ENCODE measurements at regions not wholly inside any gene's neighbourhood (a gene's known extent, or its start where the extent isn't known, plus 50 kb on each side); places are given as distances from the start of the nearest gene placed in this dataset.

- H3K4me3 ChIP-seq, result no peak overlapping the region
- ATAC-seq (no peak), DNase-seq (no peak)
- H3K27me3 ChIP-seq, result no peaks in the 10 kb centered on the region
- intact Hi-C loops (cut with DNase I), result no loop called here
- H3K27ac ChIP-seq, result no peak overlapping the region
- no peaks in the 10 kb centered on the region for H3K9me3 ChIP-seq
- H3K36me3 ChIP-seq, result no peaks in the 10 kb centered on the region
- no peaks in the 10 kb centered on the region for H3K4me1 ChIP-seq
- no peak for TF ChIP-seq CTCF (IDR thresholded peaks at IDR 0.05)
These were observed 465.0 kb downstream of the TSHZ3 start for GRCh38 chr19:30884146-30884812.

- no peak for ATAC-seq
- intact Hi-C loops (cut with DNase I), result no loop called here
- Histone ChIP-seq H3K4me3 (no peak overlapping the region), H3K27me3 (no peaks in the 10 kb centered on the region), H3K4me1 (no peaks in the 10 kb centered on the region), H3K27ac (no peak overlapping the region), H3K9me3 (no peaks in the 10 kb centered on the region), H3K36me3 (no peaks in the 10 kb centered on the region)
- DNase-seq, result no peak
- TF ChIP-seq CTCF (IDR thresholded peaks at IDR 0.05), result no peak
These were observed 466.2 kb downstream of the TSHZ3 start for GRCh38 chr19:30883071-30883470.

GRCh38 chr19:30882411-30883005 is 466.7 kb downstream of the TSHZ3 start:
- Histone ChIP-seq H3K4me1 (no peaks in the 10 kb centered on the region), H3K27me3 (no peaks in the 10 kb centered on the region), H3K27ac (no peak overlapping the region), H3K36me3 (no peaks in the 10 kb centered on the region), H3K9me3 (no peaks in the 10 kb centered on the region), H3K4me3 (no peak overlapping the region)
- TF ChIP-seq CTCF (IDR thresholded peaks at IDR 0.05), result no peak
- intact Hi-C loops (cut with DNase I), result no loop called here
- DNase-seq, result no peak
- peak; percentile 43 for ATAC-seq

GRCh38 chr19:30881930-30882329 is 467.3 kb downstream of the TSHZ3 start:
- intact Hi-C loops (cut with DNase I), result no loop called here

GRCh38 chr19:30881281-30881680 is 468.0 kb downstream of the TSHZ3 start:
- DNase-seq (no peak), ATAC-seq (no peak)
- no peaks in the 10 kb centered on the region for H3K27me3 ChIP-seq
- H3K27ac ChIP-seq, result no peak overlapping the region
- no peak overlapping the region for H3K4me3 ChIP-seq
- no peak for TF ChIP-seq CTCF (IDR thresholded peaks at IDR 0.05)
- no peaks in the 10 kb centered on the region for H3K9me3 ChIP-seq
- no peaks in the 10 kb centered on the region for H3K36me3 ChIP-seq
- H3K4me1 ChIP-seq, result no peaks in the 10 kb centered on the region
- intact Hi-C loops (cut with DNase I), result no loop called here

More at GRCh38 chr19:30881930-30882329, 467.3 kb downstream of the TSHZ3 start:
- TF ChIP-seq CTCF (IDR thresholded peaks at IDR 0.05), result no peak
- Histone ChIP-seq H3K4me1 (no peaks in the 10 kb centered on the region), H3K27me3 (no peaks in the 10 kb centered on the region), H3K36me3 (no peaks in the 10 kb centered on the region), H3K9me3 (no peaks in the 10 kb centered on the region), H3K4me3 (no peak overlapping the region), H3K27ac (no peak overlapping the region)
- DNase-seq, result no peak
- ATAC-seq, result no peak
